A673 (cell line): ENCODE measurements at regions not wholly inside any gene's neighbourhood (a gene's known extent, or its start where the extent isn't known, plus 50 kb on each side); places are given as distances from the start of the nearest gene placed in this dataset.

Experiments
- BruUV-seq: library from RNA; stranded (reverse); fragments of 400-500 nt; replicated peaks from 2 replicates; lab custom pipeline; 2021; lab: Mats Ljungman, UMichigan
- CTCF ChIA-PET: fragments of 300-600 bp; sonication (Branson Sonifier 250); formaldehyde crosslinking; loops from one replicate; lab custom pipeline; 2022; ENCODE audit warnings: antibody characterized with exemption; lab: Charles Lee
- POLR2A ChIA-PET: fragments of 300-600 bp; sonication (Branson Sonifier 250); formaldehyde crosslinking; loops from one replicate; lab custom pipeline; 2022; ENCODE audit warnings: antibody characterized with exemption; ENCODE audit not compliant: low non-redundant PET; lab: Charles Lee
- DNase-seq: peaks from one replicate; pipeline ENCODE4 v3.0.0-alpha.2; 2015; ENCODE audit warnings: low spot score
- H3K27ac ChIP-seq: fragments of 200-600 bp; sonication (generic); 2 replicates; pipeline ENCODE4 v1.5.1; 2016; ENCODE audit warnings: mixed run types, low read depth, mild to moderate bottlenecking, mixed read lengths, antibody characterized with exemption, low read length; ENCODE audit not compliant: poor library complexity, severe bottlenecking
- H3K27me3 ChIP-seq: fragments of 200-600 bp; sonication (generic); replicated peaks from 2 replicates; pipeline ENCODE4 v1.6.1; 2017; ENCODE audit warnings: mixed run types, low read depth, mild to moderate bottlenecking, mixed read lengths, antibody characterized with exemption, low read length; ENCODE audit not compliant: insufficient read depth, poor library complexity
- H3K36me3 ChIP-seq: fragments of 200-600 bp; sonication (generic); 2 replicates; pipeline ENCODE4 v1.6.1; 2016; ENCODE audit warnings: mixed run types, mild to moderate bottlenecking, mixed read lengths, antibody characterized with exemption, low read length; ENCODE audit not compliant: insufficient read depth, poor library complexity, severe bottlenecking
- H3K4me1 ChIP-seq: fragments of 200-600 bp; sonication (generic); 2 replicates; pipeline ENCODE4 v1.6.1; 2017; ENCODE audit warnings: mixed run types, mild to moderate bottlenecking, mixed read lengths, antibody characterized with exemption, low read length; ENCODE audit not compliant: insufficient read depth, poor library complexity, severe bottlenecking
- H3K4me3 ChIP-seq: fragments of 200-600 bp; sonication (generic); 2 replicates; pipeline ENCODE4 v1.5.1; 2016; ENCODE audit warnings: low read depth, mixed run types, mild to moderate bottlenecking, mixed read lengths, low read length; ENCODE audit not compliant: poor library complexity, severe bottlenecking
- H3K9me3 ChIP-seq: fragments of 200-600 bp; sonication (generic); 2 replicates; pipeline ENCODE4 v1.6.1; 2016; ENCODE audit warnings: mixed run types, low read depth, mild to moderate bottlenecking, mixed read lengths, antibody characterized with exemption, low read length; ENCODE audit not compliant: poor library complexity, severe bottlenecking
- EZH2 ChIP-seq: fragments of 200-600 bp; sonication (generic); IDR thresholded peaks from 2 replicates; pipeline ENCODE4 v1.6.1; 2017; ENCODE audit warnings: borderline replicate concordance, low read depth, mild to moderate bottlenecking, mixed read lengths, antibody characterized with exemption, low read length; ENCODE audit not compliant: poor library complexity, severe bottlenecking
- intact Hi-C: fragments of 100-400 bp; cut with micrococcal nuclease; formaldehyde crosslinking; loops from one replicate; pipeline ENCODE4 v1.10.0; 2022; ENCODE audit not compliant: unreplicated experiment
- TF ChIP-seq, protein P1 (sequence below): fragments of 300-800, 200-600 bp; sonication (generic); conservative IDR thresholded peaks from 2 replicates; pipeline ENCODE4 v1.5.1; 2017; ENCODE audit warnings: low read depth, mild to moderate bottlenecking, antibody characterized with exemption, low read length, moderate library complexity, mixed read lengths

DNA sequence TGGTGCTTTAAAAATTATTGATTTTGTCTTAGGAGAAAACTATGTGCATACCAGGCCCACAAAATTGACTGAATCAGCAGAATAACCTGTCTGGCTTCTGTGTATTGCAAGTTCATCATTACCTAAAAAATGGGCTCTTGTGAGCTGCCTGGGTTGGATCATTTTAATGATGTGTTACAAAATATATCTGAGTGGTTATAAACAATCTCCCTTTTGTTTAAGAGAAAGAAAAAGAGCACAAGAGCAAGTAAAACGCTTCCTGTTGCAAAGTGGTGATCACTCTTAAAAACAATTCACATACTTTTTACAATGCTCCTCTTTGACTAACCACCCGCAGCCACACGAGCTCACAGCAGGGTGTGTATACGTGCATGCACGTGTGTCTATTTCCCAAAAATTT is 335.1 kb downstream of the HDGFL1 start:
- DNase-seq, result peak; percentile 67
- intact Hi-C loops, result no loop called here
- no peaks in the 10 kb centered on the region for H3K9me3 ChIP-seq
- no peak overlapping the region for H3K4me3 ChIP-seq
- no peak overlapping the region for H3K27ac ChIP-seq
- ChIA-PET CTCF (no interaction called here), POLR2A (interaction anchor here (0.7 kb wide), 1 partner anchor 1375 kb away, joined by 3 read pairs; no protein-coding TSS in a partner anchor)
- no TSS peak for BruUV-seq
- H3K36me3 ChIP-seq, result no peaks in the 10 kb centered on the region
- H3K4me1 ChIP-seq, result no peaks in the 10 kb centered on the region
- TF ChIP-seq, protein P1, sequence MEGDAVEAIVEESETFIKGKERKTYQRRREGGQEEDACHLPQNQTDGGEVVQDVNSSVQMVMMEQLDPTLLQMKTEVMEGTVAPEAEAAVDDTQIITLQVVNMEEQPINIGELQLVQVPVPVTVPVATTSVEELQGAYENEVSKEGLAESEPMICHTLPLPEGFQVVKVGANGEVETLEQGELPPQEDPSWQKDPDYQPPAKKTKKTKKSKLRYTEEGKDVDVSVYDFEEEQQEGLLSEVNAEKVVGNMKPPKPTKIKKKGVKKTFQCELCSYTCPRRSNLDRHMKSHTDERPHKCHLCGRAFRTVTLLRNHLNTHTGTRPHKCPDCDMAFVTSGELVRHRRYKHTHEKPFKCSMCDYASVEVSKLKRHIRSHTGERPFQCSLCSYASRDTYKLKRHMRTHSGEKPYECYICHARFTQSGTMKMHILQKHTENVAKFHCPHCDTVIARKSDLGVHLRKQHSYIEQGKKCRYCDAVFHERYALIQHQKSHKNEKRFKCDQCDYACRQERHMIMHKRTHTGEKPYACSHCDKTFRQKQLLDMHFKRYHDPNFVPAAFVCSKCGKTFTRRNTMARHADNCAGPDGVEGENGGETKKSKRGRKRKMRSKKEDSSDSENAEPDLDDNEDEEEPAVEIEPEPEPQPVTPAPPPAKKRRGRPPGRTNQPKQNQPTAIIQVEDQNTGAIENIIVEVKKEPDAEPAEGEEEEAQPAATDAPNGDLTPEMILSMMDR, result no peak
- TF ChIP-seq EZH2, result no peak
- peaks cover 8% of the 10 kb centered on the region for H3K27me3 ChIP-seq

GRCh38 chr6:22906091-22906549 is 336.8 kb downstream of the HDGFL1 start:
- no peaks in the 10 kb centered on the region for H3K4me1 ChIP-seq
- intact Hi-C loops, result no loop called here
- peaks cover 8% of the 10 kb centered on the region for H3K27me3 ChIP-seq
- H3K36me3 ChIP-seq, result no peaks in the 10 kb centered on the region
- H3K4me3 ChIP-seq, result no peak overlapping the region
- BruUV-seq, result no TSS peak
- TF ChIP-seq, protein P1, result peak; percentile 65
- TF ChIP-seq EZH2, result no peak
- ChIA-PET CTCF (interaction anchor here (0.8 kb wide), 1 partner anchor 44 kb away, joined by 3 read pairs; no protein-coding TSS in a partner anchor), POLR2A (no interaction called here)
- DNase-seq, result peak; percentile 61
- no peaks in the 10 kb centered on the region for H3K9me3 ChIP-seq
- H3K27ac ChIP-seq, result no peak overlapping the region

DNA sequence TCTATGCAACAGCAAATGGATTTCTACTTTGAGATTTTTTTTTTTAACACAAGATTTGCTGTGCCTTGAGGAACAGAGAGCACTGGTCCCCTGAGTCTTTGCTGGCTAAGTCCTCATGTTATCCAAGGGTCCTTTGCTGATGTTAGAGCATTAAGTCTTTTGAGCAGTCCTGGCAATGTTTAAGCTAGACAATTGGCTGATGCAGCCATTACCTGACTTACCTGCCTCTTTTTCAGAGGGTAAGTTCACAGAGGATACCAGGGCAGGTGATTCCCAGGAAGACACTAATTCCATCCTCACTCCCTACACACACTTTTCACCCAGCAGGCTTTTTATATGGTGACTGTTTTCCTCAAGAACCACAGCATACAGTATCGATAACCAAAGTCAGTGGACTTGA is 337.7 kb downstream of the HDGFL1 start:
- ChIA-PET POLR2A (no interaction called here), CTCF (interaction anchor here (0.7 to 0.8 kb wide), 2 partner anchors 9 to 43 kb away, joined by 3 to 4 read pairs; no protein-coding TSS in a partner anchor)
- TF ChIP-seq, protein P1, result no peak
- no peak for TF ChIP-seq EZH2
- intact Hi-C loops, result no loop called here
- Histone ChIP-seq H3K9me3 (no peaks in the 10 kb centered on the region), H3K27me3 (peaks cover 8% of the 10 kb centered on the region), H3K27ac (no peak overlapping the region), H3K4me3 (no peak overlapping the region), H3K36me3 (no peaks in the 10 kb centered on the region), H3K4me1 (no peaks in the 10 kb centered on the region)
- DNase-seq, result no peak
- no TSS peak for BruUV-seq
